ENCODE measurements at regions not wholly inside any gene's neighbourhood (a gene's known extent, or its start where the extent isn't known, plus 50 kb on each side); places are given as distances from the start of the nearest gene placed in this dataset.
"Not testable (repeated sequence)": the region's sequence is repeated elsewhere in the genome, so short reads cannot be mapped to it uniquely, and the experiment has no call there.

DNA sequence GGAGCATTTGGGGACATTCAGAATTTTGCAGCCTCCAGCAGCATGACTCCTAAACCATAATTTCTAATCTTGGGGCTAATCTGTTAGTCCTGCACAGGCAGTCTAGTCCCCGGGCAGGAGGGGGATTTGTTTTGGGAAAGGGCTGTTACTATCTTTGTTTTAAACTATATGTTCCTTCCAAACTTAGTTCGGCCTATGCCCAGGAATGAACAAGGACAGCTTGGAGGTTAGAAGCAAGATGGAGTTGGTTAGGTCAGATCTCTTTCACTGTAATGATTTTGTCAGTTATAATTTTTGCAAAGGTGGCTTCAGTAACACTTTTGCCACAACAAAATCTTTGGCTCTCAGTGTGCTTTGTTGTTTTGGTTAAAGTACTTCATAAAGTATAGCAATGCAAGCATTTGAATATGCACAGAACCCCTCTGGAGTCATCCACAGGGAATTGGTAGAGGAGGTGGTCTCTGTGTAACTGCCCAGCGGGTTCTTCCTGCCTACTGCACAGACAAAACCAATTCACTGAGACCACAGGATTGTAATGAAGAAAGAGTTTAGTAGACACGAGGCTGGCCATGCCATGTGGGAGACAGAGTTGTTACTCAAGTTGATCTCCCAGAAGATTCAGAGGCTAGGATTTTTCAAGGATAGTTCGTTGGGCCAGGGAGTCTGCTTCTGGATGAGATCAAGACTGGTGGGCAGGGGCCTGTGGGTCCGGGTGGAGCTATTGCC, 224.1 kb upstream of the MYLIP start:
- no peak for DNase-seq (ENCODE audit: low spot score)

DNA sequence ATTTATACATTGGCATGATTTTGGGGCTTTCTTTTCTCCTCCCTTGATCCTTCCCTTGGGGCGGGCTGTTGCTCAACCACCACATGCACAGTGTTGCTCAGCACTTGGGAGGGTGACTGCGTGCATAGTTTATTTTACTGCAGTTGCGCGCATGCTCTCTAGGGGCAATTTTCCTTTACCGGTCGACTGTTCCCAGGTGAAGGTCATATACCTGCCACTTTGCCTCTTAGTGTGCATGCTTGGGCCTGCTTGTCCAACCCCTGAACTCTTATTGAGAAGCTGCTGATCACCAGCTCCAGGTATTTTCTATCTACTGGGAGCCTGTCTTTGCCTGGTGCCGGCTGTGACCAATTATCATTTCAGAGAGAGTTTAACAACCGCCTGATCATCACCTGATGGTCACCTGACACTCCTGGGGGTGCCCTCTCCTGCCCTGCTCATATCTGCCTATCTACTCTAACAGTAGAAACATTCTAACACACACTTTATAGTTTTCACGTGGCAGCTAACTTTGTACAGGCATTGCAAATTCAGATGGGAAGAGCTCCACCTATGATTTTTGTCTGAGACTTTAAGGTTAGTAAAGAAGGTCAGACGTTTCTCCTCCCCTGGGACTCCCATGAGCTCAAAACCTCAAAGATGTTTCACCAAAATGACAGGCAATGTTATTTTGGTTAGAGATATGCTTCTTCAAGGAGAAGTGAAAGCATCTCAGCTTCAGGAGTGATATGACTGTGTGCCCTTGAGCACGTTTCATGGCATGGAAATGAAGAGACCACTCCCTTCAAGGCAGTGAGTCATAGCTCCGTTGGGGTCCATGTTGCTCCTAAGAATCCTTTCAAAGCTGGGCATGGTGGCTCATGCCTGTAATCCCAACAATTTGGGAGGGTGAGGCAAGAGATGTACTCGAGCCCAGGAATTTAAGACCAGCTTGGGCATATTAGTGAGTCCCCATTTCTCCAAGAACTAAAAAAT, 227.5 kb upstream of the MYLIP start:
- no peak for DNase-seq (ENCODE audit: low spot score)

DNA sequence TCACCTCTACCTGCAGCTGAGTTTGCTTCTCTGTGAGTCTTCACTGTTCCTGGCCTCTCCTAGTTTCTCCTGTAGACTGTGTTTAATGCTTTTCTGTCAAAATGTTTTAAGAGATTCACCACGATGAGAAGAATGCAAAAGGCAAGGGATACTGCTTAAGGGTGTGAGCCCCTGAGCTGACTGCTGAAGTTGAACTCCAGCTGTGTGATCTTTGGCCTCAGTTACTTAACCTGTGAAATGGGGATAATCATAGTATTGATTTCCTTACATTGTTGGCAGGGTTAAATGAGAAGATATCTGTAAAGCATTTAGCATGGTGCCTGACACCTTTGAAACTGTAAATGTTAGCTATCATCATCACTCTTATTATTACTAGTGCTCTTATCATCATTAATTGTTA, 230.2 kb upstream of the MYLIP start:
- no peak for DNase-seq (ENCODE audit: low spot score)

DNA sequence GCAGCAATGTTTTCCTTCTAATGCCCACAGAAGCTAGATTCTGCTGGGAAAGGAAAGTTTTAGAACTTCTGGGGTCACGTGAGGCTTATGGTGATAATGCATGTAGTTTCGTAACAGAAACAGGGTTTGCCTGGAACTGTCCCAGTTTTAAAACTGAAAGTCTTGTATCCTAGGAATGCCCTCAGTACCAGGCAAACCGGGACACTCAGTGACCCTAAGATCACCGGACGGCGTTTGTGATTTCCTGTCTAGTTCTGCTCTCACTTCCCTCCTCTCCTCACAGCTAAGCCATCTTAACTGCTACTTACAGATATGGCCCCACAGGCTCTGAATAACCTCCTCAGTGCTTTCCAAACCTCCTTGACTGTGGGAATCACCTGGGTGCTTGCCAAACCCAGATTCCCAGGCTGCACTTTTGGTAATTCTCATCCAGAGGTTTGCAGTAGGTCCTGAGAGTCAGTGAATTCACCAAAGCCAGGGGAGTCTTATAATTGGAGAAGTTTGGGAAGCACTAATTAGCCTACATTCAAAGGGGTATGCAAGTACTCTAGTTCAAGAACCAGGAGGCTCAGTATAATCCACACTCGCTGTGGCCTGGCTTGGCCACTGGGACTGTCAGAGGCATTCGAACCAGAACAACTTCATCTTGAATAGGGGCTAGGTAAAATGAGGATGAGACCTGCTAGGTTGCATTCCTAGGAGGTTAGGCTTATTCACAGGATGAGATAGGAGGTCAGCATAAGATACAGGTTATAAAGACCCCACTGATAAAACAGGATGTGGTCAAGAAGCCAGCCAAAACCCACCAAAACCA, 231.6 kb upstream of the MYLIP start:
- DNase-seq (ENCODE audit: low spot score): no peak

DNA sequence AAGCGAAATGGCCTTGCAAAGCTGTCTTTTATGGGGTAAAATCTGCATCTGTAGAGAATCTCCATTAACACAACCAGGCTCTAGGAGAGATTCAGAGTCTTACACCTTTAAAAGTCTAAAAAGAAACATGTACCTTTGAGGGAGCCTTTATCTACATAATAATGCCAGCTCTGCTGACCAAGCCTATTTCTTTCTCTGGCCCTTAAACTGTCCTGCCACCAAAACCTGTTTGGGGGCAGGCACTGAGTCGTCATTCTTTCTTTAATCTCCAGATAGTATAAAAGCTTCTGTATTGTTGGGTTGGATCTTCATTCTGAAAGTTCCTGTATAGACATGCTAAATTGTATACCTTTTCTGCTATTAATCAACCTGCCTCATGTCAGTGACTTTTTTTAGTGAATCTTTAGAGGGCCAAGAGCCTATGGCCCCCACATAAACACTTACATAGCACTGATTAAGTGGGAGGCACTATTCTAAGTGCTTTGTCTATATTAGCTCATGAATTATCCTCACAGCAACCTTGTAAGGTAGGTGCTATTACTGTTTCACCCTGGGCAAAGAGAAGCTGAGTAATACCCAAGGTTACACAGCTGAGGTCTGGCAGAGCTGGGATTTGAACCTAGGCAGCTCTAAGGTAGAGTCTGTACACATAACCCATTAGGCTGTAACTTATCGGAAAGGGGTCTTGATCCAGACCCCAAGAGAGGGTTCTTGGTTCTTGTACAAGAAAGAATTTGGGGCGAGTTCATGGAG, 232.3 kb upstream of the DTNBP1 start:
- no peak for DNase-seq (ENCODE audit: low spot score)

DNA sequence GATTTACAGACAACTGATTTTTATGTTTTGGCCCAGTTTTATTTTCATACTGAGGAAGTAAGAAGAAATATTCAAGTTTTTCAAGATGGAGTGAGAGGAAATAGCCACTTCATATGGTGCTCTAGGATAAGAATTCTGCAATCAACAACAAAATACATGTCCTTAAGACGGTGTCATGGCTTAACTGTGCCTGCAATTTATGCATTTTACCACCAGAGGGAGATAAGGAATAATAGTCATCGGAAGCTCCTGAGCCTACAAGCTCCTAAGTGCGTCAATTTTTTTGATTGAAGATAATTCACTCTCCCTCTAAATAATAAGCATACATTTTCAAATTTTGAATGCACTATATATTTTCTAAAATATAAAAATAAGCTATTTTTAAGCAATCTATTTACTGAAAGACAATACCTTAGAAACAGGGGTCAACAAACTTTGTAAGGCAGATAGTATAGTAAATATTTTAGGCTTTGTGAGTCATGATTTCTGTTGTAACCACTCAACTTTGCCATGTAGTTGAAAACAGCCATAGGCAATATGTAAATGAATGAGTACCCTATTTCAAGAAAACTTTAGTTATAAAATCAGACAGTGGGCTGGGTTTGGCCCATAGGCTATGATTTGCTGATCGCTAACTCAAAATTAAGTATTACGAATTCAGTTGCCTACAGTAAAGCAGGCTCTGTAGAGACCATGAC, 230.9 kb upstream of the DTNBP1 start:
- DNase-seq (ENCODE audit: low spot score): peak; percentile 25

DNA sequence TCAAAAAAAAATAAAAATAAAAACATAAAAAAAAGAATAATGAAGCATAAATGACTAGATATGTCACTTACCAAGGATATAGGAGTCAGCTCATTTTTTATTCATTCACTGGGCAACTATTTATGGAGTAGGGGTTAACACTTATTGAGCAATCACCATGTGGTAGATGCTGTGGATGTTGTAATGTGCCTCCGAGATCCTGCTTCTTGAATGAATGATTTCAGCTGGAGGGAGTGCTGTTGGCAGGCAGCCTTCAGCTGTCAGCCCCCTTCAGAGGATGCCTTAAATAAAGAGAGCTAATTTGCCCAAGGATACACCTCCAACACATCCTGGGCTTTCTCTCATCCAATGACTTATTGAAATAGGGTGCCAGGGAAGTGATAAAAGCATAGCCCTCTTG, 229.5 kb upstream of the DTNBP1 start:
- DNase-seq (ENCODE audit: low spot score): no peak

DNA sequence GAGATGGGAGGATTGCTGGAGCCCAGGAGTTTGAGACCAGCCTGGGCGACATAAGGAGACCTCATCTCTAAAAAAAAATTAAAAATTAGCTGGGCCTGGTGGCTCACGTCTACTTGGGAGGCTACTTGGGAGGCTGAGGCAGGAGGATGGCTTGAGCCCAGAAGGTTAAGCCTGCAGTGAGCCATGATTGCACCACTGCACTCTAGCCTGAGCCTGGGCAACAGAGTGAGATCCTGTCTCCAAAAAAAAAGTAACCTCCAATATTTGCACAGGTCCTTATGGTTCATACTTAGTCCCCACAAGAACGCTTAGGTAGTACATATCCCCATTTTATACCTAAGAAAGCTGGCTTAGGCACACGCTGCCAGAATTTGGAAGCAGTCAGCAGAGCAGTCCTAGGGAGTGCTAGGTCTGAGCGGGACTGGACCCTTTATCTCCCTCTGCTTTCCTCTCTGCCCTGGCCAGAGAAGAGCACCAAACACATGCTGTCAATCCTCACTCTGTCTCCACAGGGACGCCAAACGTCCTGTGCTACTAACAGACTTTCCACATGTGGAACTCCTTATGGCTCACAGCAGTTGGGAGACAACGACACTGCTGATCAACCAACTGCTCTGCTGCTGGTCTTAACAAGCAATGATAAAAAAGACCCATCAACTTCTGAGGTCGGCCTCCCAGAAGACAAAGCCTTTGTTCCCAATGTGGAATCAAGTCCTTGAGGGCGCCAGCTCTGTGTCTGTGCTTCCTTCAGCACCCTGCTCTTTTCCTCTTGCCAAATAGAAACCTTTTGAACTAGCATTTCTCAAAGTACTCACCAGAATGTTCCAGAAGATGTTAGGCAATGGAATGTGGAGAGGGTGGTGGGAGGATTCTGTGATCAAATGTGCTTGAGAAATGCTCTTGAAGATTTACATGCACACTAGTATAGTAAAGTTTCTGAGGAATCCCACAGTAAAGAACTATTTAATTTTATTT, 226.3 kb upstream of the DTNBP1 start:
- DNase-seq (ENCODE audit: low spot score): no peak

DNA sequence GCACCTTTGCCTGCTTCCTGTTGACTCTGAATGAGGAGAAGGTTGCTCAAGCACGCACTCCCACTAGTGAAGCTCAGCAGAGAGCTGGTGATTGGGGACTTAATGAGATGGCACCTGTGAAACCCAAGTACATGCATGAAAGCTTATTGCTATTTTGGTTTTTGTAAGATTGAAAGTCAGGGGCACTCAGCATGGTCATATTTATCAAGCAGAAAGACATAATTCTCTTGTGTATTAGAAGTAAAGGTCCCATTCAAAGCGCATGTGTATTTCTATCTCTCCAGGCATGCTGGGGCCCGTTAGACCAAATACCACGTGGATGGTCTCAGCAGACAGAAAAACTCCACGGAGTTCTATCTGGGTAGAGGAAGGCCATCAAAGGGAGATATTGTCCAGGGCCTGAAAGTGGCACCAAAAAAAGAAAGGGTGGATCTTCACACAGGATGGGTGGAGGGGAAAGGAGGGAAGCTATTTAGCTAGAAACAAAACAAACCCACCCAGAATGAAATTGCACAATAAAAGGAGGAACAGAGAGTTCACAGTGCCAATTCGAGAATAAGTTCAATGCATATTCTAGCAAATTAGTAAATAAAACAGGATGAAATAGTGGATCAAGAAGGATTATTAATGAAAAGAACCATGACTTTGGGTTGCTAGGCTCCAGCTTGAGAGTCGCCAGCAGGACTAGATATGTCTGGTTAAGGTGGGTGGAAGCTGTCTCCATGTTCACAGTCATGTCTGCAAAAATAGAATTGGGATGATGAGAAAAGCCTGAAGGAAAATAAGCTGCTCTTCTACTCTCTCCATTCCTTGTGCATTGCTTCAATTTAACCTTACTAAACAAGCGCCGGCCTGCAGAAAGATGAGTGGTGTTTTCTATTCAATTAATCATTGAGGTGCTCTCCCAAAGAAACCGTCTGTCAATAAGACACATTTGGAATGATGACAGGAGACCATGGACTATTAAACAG, 224.9 kb upstream of the DTNBP1 start:
- no peak for DNase-seq (ENCODE audit: low spot score)

DNA sequence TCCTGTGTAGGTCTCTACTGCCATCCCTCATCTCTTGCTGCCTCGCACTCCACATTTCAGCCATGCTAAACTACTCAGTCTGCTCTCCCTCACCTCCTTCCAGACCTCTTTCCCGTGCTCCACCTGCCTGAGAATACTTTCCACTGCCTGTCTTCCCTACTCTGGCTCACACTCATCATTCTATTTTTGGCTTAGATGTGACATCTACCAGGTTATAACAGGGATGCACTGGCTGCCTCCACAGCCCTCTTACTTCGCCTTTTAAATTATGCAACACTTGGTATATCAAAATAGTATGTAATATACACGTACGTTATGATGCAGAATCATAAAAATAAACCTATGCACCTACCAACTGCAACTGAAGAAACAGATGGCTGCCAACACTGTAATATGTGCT, 222.8 kb upstream of the DTNBP1 start:
- no peak for DNase-seq (ENCODE audit: low spot score)

DNA sequence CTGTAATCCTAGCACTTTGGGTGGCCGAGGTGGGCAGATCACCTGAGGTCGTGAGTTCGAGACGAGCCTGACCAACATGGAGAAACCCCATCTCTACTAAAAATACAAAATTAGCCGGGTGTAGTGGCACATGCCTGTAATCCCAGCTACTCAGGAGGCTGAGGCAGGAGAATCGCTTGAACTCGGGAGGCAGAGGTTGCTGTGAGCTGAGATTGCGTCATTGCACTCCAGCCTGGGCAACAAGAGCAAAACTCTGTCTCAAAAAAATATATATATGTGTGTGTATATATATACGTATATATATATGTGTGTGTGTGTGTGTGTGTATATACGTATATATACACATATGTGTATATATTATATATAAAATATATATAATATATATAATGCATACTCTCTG, 220.8 kb upstream of the DTNBP1 start:
- DNase-seq (ENCODE audit: low spot score): not testable (repeated sequence)

DNA sequence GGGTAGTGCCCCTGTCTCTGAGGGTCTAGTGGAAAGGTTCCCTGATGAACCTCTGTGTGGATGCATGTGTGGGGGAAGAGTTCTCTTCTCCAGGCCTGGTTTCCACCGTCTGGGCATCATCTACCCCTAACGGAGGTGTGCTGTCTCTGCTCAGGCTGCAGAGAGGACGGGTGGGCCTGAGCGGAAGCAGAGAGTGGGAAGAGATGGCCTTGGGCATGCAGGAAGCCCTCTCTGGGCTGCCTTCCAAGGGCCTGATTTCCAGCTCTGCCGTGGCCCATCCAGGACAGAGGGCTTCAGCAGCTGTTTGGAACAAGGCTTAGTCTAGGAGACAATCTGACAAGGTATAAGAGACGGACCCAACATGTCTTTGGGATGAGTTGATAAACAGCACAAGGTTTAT, 220.1 kb upstream of the DTNBP1 start:
- no peak for DNase-seq (ENCODE audit: low spot score)

DNA sequence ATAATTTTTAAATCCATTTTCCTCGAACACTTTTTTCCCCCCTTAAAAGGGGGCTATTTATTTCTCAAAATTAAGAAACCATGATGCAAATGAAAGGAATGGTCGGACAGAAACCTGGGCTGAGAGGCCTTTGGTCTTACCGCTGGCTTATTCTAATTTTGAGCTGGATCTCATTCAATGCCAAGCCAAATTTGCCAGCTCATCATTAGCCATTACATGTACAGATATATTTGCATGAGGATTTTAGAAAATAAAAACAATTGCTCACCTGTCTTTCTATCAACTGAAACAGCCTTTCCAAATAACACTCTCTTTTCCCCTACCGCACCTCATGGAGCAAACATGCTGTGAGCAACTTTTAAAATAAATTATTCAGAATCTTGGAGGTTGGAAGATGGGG, 219.5 kb upstream of the DTNBP1 start:
- DNase-seq (ENCODE audit: low spot score): no peak

DNA sequence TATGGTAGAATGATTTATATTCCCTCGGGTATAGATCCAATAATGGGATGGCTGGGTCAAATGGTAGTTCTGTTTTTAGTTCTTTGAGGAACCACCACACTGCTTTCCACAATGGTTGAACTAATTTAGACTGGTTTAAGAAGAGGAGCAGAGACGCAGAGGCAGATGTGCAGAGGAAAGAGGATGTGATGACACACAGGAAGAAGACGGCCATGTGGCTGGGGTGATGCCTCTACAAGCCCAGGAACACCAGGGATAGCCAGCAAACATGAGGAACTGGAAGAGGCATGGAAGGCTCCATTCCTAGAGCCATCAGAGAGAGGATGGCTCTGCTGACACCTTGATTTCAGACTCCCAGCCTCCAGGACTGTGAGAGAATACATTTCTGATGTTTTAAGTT, 218.3 kb upstream of the DTNBP1 start:
- DNase-seq (ENCODE audit: low spot score): no peak

DNA sequence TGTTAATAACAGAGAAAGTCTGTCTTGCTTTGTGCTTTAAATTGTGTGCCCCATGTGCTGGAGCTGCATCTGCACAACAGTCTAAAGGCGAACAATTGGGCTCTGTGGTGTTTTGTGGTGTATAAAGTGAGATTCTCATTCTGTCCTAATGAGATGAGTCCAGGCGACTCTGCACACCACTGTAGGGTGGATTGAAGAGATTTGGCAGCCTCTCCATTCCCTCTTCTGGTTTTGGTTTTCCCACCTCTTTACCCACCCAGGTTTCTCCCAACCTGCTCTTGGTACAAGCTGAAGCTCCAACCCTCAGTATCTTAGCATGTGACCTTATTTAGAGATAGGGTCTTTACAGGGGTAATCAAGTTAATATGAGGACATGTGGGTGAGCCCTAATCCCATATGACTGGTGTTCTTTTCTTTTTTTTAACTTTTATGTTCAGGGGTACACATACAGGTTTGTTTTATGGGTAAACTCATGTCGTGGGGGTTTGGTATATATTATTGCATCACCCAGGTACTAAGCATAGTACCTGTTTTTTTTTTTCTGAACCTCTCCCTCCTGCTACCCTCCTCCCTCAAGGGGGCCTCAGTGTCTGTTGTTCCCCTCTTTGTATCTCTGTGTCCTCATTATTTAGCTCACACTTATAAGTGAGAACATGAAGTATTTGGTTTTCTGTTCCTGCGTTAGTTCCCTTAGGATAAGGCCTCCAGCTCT, 217.6 kb upstream of the DTNBP1 start:
- DNase-seq (ENCODE audit: low spot score): no peak

DNA sequence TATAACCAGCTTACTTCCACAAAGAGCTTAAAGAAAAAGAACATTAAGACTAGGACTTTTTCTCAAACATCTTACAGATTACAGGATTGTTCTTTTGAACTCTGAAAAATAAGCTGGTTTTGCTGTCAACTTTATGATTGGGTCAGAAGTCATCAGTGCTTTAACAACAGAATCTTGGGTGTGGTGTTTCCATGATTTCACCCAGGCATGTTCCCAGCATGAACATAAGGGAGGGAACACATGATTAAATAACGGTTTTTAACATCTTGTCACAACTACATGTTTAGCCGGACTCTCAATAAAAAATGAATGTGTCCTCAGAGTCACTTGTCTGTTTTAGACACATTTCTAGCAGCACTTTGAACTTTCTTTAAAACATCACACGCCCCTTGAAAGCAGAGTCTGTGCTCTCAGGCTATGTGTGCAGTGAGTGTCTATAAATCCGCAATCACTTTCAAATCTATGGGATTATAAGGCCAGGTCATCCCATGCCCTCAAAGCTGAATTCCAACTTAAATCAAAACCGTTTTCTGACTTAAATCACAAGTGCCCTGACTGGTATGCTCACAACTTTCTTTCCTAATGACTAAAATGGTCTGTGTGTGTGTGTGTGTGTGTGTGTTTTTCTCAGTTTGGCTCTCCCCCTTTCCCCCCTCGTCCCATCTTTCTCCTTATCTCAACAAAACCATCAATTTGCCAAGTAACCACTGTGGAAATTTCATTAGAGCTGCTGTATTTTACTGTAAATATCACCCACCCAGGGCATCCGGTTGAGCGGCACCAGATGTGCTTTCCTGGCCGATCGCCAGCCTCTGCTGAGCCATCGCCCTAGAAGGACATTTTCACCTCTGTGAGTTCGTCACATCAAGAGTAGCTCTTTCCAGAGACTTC, 216.8 kb upstream of the DTNBP1 start:
- DNase-seq (ENCODE audit: low spot score): no peak

DNA sequence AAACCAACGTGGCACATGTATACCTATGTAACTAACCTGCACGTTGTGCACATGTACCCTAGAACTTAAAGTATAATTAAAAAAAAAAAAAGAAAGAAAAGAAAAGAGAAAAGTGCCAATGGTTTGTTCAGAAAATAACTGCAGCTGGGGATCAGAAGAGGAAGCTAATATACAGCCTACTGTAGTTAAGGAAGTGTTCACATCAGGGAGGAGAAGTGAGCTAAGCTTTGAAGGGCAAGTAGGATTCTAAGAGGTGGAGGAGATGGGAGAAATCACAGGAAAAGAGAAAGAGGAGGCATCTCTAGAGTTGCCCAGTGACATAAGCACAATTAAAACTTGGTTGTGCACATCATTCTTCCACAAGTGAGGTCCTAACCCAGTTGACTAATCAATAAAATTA, 214.4 kb upstream of the DTNBP1 start:
- DNase-seq (ENCODE audit: low spot score): no peak
